Fibroblast of lung (primary cell): ENCODE measurements at regions not wholly inside any gene's neighbourhood (a gene's known extent, or its start where the extent isn't known, plus 50 kb on each side); places are given as distances from the start of the nearest gene placed in this dataset.

Source experiments
- DNase-seq, 2 donors: peaks; one replicate each; pipeline versions ENCODE4 v3.0.0 to v3.0.0-alpha.2; 2010; ENCODE audit warnings: low read depth in 2 of 2
- H2AFZ ChIP-seq: 2 replicates; pipeline ENCODE4 v1.5.1; 2012; ENCODE audit warnings: low read length, control low read depth, inconsistent platforms
- H3K27ac ChIP-seq: 2 replicates; pipeline ENCODE4 v1.5.1; 2011; ENCODE audit warnings: low read length, control low read depth; ENCODE audit not compliant: insufficient read depth
- H3K27me3 ChIP-seq: 2 replicates; pipeline ENCODE4 v1.5.1; 2011; ENCODE audit warnings: mild to moderate bottlenecking, low read length; ENCODE audit not compliant: control insufficient read depth, insufficient read depth
- H3K36me3 ChIP-seq: 2 replicates; pipeline ENCODE4 v1.5.1; 2011; ENCODE audit warnings: low read length; ENCODE audit not compliant: control insufficient read depth, insufficient read depth
- H3K4me1 ChIP-seq: 2 replicates; pipeline ENCODE4 v1.5.1; 2011; ENCODE audit warnings: low read length; ENCODE audit not compliant: control insufficient read depth, insufficient read depth; ENCODE audit errors: extremely low read depth
- H3K4me2 ChIP-seq: 2 replicates; pipeline ENCODE4 v1.5.1; 2011; ENCODE audit warnings: low read length, control low read depth; ENCODE audit not compliant: insufficient read depth; ENCODE audit errors: extremely low read depth
- H3K4me3 ChIP-seq, 4 experiments: fragments of 200-600 bp in 1 of 4; sonication (generic) in 1 of 4; replicated peaks in 1 of 4; 2 replicates each; pipeline ENCODE4 v1.5.1; 2011 to 2016; ENCODE audit warnings: low read length in 4 of 4, low read depth in 3 of 4, mild to moderate bottlenecking in 3 of 4, control low read depth in 2 of 4, inconsistent platforms in 1 of 4, mixed read lengths in 1 of 4; ENCODE audit not compliant: insufficient read depth in 1 of 4; ENCODE audit errors: control extremely low read depth in 1 of 4
- H3K79me2 ChIP-seq: 2 replicates; pipeline ENCODE4 v1.5.1; 2012; ENCODE audit warnings: mild to moderate bottlenecking, low read length, inconsistent platforms; ENCODE audit not compliant: control insufficient read depth, insufficient read depth
- H3K9ac ChIP-seq: 2 replicates; pipeline ENCODE4 v1.5.1; 2011; ENCODE audit warnings: mild to moderate bottlenecking, low read length, control low read depth; ENCODE audit not compliant: insufficient read depth
- H3K9me3 ChIP-seq: 2 replicates; pipeline ENCODE4 v1.5.1; 2012; ENCODE audit warnings: low read depth, low read length; ENCODE audit not compliant: control insufficient read depth, insufficient read depth
- H4K20me1 ChIP-seq: 2 replicates; pipeline ENCODE4 v1.5.1; 2011; ENCODE audit warnings: low read length; ENCODE audit not compliant: control insufficient read depth, insufficient read depth; ENCODE audit errors: extremely low read depth
- EZH2 ChIP-seq: IDR thresholded peaks from 2 replicates; pipeline ENCODE4 v1.5.1; 2012; ENCODE audit warnings: low read length, control low read depth, mild to moderate bottlenecking; ENCODE audit errors: missing control alignments
- TF ChIP-seq, protein P1 (sequence below), 2 donors: IDR thresholded peaks in 1 of 2; conservative IDR thresholded peaks in 1 of 2; 1 replicate in 1 of 2; 2 replicates in 1 of 2; pipeline ENCODE4 v1.5.1; 2011 to 2012; ENCODE audit warnings: low read length in 2 of 2, control low read depth in 1 of 2, inconsistent platforms in 1 of 2, low read depth in 1 of 2, mild to moderate bottlenecking in 1 of 2

DNA sequence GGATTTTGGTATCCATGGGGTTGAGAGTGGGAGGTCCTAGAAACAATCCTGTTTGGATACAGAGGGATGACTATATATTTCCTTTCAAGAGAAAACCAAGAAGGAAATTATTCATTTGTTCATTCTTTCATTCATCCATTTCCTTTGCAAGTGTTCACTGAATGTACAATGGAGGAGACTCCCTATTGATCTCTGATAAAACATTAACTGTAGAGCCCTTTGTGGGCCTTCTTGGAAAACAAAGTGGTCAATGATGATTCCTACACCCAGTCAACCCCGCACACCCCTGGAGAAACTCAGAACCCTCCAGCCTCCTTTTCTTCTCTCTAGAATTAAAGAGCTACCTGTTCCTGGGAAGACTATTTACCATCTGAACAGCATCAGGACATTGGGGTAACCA, 247.3 kb downstream of the AUH start:
- no peak overlapping the region for H3K9ac ChIP-seq
- TF ChIP-seq, protein P1, sequence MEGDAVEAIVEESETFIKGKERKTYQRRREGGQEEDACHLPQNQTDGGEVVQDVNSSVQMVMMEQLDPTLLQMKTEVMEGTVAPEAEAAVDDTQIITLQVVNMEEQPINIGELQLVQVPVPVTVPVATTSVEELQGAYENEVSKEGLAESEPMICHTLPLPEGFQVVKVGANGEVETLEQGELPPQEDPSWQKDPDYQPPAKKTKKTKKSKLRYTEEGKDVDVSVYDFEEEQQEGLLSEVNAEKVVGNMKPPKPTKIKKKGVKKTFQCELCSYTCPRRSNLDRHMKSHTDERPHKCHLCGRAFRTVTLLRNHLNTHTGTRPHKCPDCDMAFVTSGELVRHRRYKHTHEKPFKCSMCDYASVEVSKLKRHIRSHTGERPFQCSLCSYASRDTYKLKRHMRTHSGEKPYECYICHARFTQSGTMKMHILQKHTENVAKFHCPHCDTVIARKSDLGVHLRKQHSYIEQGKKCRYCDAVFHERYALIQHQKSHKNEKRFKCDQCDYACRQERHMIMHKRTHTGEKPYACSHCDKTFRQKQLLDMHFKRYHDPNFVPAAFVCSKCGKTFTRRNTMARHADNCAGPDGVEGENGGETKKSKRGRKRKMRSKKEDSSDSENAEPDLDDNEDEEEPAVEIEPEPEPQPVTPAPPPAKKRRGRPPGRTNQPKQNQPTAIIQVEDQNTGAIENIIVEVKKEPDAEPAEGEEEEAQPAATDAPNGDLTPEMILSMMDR (conservative IDR thresholded peaks at IDR 0.05 in 1 of 2, IDR thresholded peaks at IDR 0.05 in 1 of 2; ENCODE audit: low read depth in 1 of 2, low read length in 2 of 2): no peak
- TF ChIP-seq EZH2: no peak
- no peak for DNase-seq

DNA sequence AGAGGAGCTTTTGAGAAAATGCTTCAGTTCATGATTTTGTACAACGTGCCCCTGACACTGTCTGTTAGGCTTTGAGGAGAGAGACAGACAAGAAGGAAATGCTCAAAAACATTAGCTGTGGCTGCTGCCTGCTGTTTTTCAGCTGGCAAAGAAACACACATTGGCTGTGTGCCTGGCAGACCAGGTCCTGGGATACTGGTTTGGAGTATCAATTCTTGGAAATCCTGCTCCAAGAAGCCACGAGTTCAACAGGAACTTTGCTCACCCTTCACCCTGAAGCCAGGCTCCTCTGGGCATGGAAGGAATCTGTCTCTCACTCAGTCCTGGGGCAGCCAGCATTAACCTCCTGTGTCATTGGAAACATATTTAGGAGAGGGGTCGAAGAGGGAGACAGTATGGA, 245.5 kb downstream of the AUH start:
- Histone ChIP-seq H3K27me3 (no peaks in the 10 kb centered on the region), H3K9me3 (no peaks in the 10 kb centered on the region), H3K9ac (no peak overlapping the region), H3K4me2 (no peak overlapping the region), H2AFZ (no peak overlapping the region), H3K4me3 (no peak overlapping the region), H3K79me2 (no peaks in the 10 kb centered on the region), H4K20me1 (no peaks in the 10 kb centered on the region), H3K27ac (no peak overlapping the region), H3K4me1 (peaks cover 16% of the 10 kb centered on the region), H3K36me3 (no peaks in the 10 kb centered on the region)
- TF ChIP-seq, protein P1 (conservative IDR thresholded peaks at IDR 0.05 in 1 of 2, IDR thresholded peaks at IDR 0.05 in 1 of 2; ENCODE audit: low read depth in 1 of 2, low read length in 2 of 2): no peak
- no peak for TF ChIP-seq EZH2
- peak in 1 of 2 donors; percentile 59 for DNase-seq

More for the DNA sequence above, 247.3 kb downstream of the AUH start:
- Histone ChIP-seq H4K20me1 (no peaks in the 10 kb centered on the region), H3K4me2 (no peak overlapping the region), H2AFZ (no peak overlapping the region), H3K9me3 (no peaks in the 10 kb centered on the region), H3K79me2 (no peaks in the 10 kb centered on the region), H3K36me3 (no peaks in the 10 kb centered on the region), H3K4me1 (peaks cover 16% of the 10 kb centered on the region), H3K4me3 (no peak overlapping the region), H3K27me3 (no peaks in the 10 kb centered on the region), H3K27ac (no peak overlapping the region)

DNA sequence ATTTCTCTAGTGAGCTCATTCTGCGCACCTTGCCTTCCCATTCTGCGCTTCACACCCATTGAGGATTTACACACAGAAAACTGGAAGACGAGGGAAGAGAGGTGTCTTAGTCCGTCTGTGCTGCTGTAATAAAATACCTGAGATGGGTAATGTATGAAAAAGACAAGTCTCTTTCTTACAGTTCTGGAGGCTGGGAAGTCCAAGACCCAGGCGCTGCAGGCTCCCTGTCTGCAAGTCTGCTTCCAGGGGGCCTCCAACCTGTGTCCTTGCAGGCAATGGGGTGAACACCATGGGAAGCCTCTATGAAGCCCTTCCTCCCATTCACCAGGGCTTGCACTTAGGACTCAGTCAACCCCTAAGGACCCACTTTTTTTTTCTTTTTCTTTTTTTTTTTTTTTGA, 245.0 kb downstream of the AUH start:
- no peaks in the 10 kb centered on the region for H3K36me3 ChIP-seq
- TF ChIP-seq, protein P1 (conservative IDR thresholded peaks at IDR 0.05 in 1 of 2, IDR thresholded peaks at IDR 0.05 in 1 of 2; ENCODE audit: low read depth in 1 of 2, low read length in 2 of 2): no peak
- TF ChIP-seq EZH2: no peak
- H3K4me1 ChIP-seq: peaks cover 16% of the 10 kb centered on the region
- H3K4me3 ChIP-seq: no peak overlapping the region
- H3K9me3 ChIP-seq: no peaks in the 10 kb centered on the region
- no peaks in the 10 kb centered on the region for H4K20me1 ChIP-seq
- no peak overlapping the region for H3K9ac ChIP-seq
- no peaks in the 10 kb centered on the region for H3K27me3 ChIP-seq
- no peak overlapping the region for H3K4me2 ChIP-seq
- no peak overlapping the region for H2AFZ ChIP-seq
- no peaks in the 10 kb centered on the region for H3K79me2 ChIP-seq
- DNase-seq: no peak
- no peak overlapping the region for H3K27ac ChIP-seq
